CD4-positive, alpha-beta T cell (primary cell): ENCODE measurements at regions not wholly inside any gene's neighbourhood (a gene's known extent, or its start where the extent isn't known, plus 50 kb on each side); places are given as distances from the start of the nearest gene placed in this dataset.

Experiments used
- ATAC-seq: fragments of 200-7000 bp; cut with Tn5 transposase; one replicate; pipeline ENCODE4 v1.10.0; 2022; ENCODE audit warnings: mild to moderate bottlenecking; ENCODE audit not compliant: poor library complexity
- CTCF ChIA-PET: fragments of 350-600 bp; sonication (Branson Sonifier 250); formaldehyde crosslinking; loops from one replicate; lab custom pipeline; 2021; ENCODE audit warnings: antibody characterized with exemption, inconsistent platforms; lab: Charles Lee
- POLR2A ChIA-PET: fragments of 350-600 bp; sonication (Branson Sonifier 250); formaldehyde crosslinking; loops from one replicate; lab custom pipeline; 2021; ENCODE audit warnings: antibody characterized with exemption, inconsistent platforms; lab: Charles Lee
- DNase-seq, 14 experiments: peaks; one replicate each; pipeline ENCODE4 v3.0.0-alpha.2; 2013 to 2020; ENCODE audit warnings: mixed read lengths in 2 of 14
- H3K27ac ChIP-seq, 2 donors: one replicate each; pipeline versions ENCODE4 v1.5.1 to v1.7.0; 2013; ENCODE audit warnings: low read length in 2 of 2, low read depth in 1 of 2, mild to moderate bottlenecking in 1 of 2
- H3K27me3 ChIP-seq, 2 experiments: 1 replicate in 1 of 2; 2 replicates in 1 of 2; pipeline versions ENCODE4 v1.6.1 to v1.7.0; 2013; ENCODE audit warnings: low read length in 2 of 2, control low read depth in 1 of 2, mild to moderate bottlenecking in 1 of 2, moderate library complexity in 1 of 2; ENCODE audit not compliant: insufficient read depth in 2 of 2, control insufficient read depth in 1 of 2
- H3K36me3 ChIP-seq: one replicate; pipeline ENCODE4 v1.6.1; 2013; ENCODE audit warnings: low read length, control low read depth; ENCODE audit not compliant: insufficient read depth
- H3K4me1 ChIP-seq: one replicate; pipeline ENCODE4 v1.6.1; 2013; ENCODE audit warnings: low read length, control low read depth; ENCODE audit not compliant: insufficient read depth
- H3K4me3 ChIP-seq: one replicate; pipeline ENCODE4 v1.5.1; 2013; ENCODE audit warnings: mild to moderate bottlenecking, low read length, moderate library complexity
- H3K9me3 ChIP-seq, 2 experiments: 1 replicate in 1 of 2; 2 replicates in 1 of 2; pipeline versions ENCODE4 v1.6.1 to v1.7.0; 2013; ENCODE audit warnings: low read length in 2 of 2, mild to moderate bottlenecking in 2 of 2, control low read depth in 1 of 2, moderate library complexity in 1 of 2; ENCODE audit not compliant: control insufficient read depth in 1 of 2, insufficient read depth in 1 of 2
- H3K27ac Mint-ChIP-seq: one replicate; pipeline ENCODE4 v1.8.0; 2020; ENCODE audit warnings: mixed read lengths
- H3K27me3 Mint-ChIP-seq: one replicate; pipeline ENCODE4 v1.8.0; 2021; ENCODE audit warnings: mixed read lengths
- H3K36me3 Mint-ChIP-seq: one replicate; pipeline ENCODE4 v1.8.0; 2021; ENCODE audit warnings: low read depth, mixed read lengths
- H3K4me1 Mint-ChIP-seq: one replicate; pipeline ENCODE4 v1.8.0; 2021; ENCODE audit warnings: low read depth, mixed read lengths
- H3K4me3 Mint-ChIP-seq: one replicate; pipeline ENCODE4 v1.8.0; 2020; ENCODE audit warnings: mild to moderate bottlenecking, mixed read lengths
- H3K9me3 Mint-ChIP-seq: one replicate; pipeline ENCODE4 v1.8.0; 2020; ENCODE audit warnings: mixed read lengths
- CTCF ChIP-seq: fragments of 200-600 bp; IDR thresholded peaks from one replicate; pipeline ENCODE4 v1.8.0; 2022; ENCODE audit warnings: antibody characterized with exemption, mild to moderate bottlenecking
- intact Hi-C, 2 experiments: fragments of 100-400 bp; cut with DNase I in 1 of 2; cut with micrococcal nuclease in 1 of 2; formaldehyde crosslinking; loops; one replicate each; pipeline versions ENCODE4 v1.15.1 to v1.9.0; 2023 to 2025; cut with DNase I, micrococcal nuclease

- Histone ChIP-seq H3K27ac (no peak overlapping the region), H3K27me3 (peaks cover 6 to 22% of the 10 kb centered on the region in 2 experiments), H3K4me3 (no peak overlapping the region), H3K36me3 (no peaks in the 10 kb centered on the region), H3K9me3 (peaks cover 0 to 9% of the 10 kb centered on the region in 2 experiments), H3K4me1 (no peaks in the 10 kb centered on the region)
- ChIA-PET CTCF (no interaction called here), POLR2A (no interaction called here)
- Mint-ChIP-seq H3K4me3 (no peak overlapping the region), H3K9me3 (no peaks in the 10 kb centered on the region), H3K36me3 (no peaks in the 10 kb centered on the region), H3K27me3 (peaks cover 60% of the 10 kb centered on the region), H3K27ac (no peak overlapping the region), H3K4me1 (no peaks in the 10 kb centered on the region)
- ATAC-seq, result no peak
- no peak for DNase-seq
- intact Hi-C loops, result no loop called here
- TF ChIP-seq CTCF, result no peak
Observed at GRCh38 chr17:79311373-79311772, 236.7 kb downstream of the ENGASE start.

GRCh38 chr17:79306424-79307318, 232.0 kb downstream of the ENGASE start:
- no peak overlapping the region for H3K4me3 Mint-ChIP-seq
- Histone ChIP-seq H3K27me3 (peaks cover 12 to 19% of the 10 kb centered on the region in 2 experiments), H3K4me1 (no peaks in the 10 kb centered on the region), H3K27ac (no peak overlapping the region), H3K9me3 (peaks cover 0 to 4% of the 10 kb centered on the region in 2 experiments), H3K4me3 (no peak overlapping the region), H3K36me3 (no peaks in the 10 kb centered on the region)
- H3K4me1 Mint-ChIP-seq, result no peaks in the 10 kb centered on the region
- intact Hi-C loops, result no loop called here
- DNase-seq (no peak), ATAC-seq (no peak)
- peaks cover 35% of the 10 kb centered on the region for H3K27me3 Mint-ChIP-seq
- H3K27ac Mint-ChIP-seq, result no peak overlapping the region
- ChIA-PET CTCF (no interaction called here), POLR2A (no interaction called here)
- TF ChIP-seq CTCF, result no peak
- H3K9me3 Mint-ChIP-seq, result no peaks in the 10 kb centered on the region
- H3K36me3 Mint-ChIP-seq, result no peaks in the 10 kb centered on the region

- Mint-ChIP-seq H3K27ac (no peak overlapping the region), H3K4me1 (no peaks in the 10 kb centered on the region), H3K4me3 (no peak overlapping the region), H3K27me3 (peaks cover 29% of the 10 kb centered on the region), H3K9me3 (no peaks in the 10 kb centered on the region), H3K36me3 (no peaks in the 10 kb centered on the region)
- no peak overlapping the region for H3K27ac ChIP-seq
- intact Hi-C loops, result no loop called here
- peaks cover 0 to 4% of the 10 kb centered on the region in 2 experiments for H3K9me3 ChIP-seq
- no peaks in the 10 kb centered on the region for H3K36me3 ChIP-seq
- H3K4me3 ChIP-seq, result no peak overlapping the region
- ATAC-seq, result no peak
- TF ChIP-seq CTCF, result no peak
- DNase-seq, result no peak
- CTCF ChIA-PET, result no interaction called here
- no peaks in the 10 kb centered on the region for H3K4me1 ChIP-seq
- peaks cover 12 to 19% of the 10 kb centered on the region in 2 experiments for H3K27me3 ChIP-seq
- POLR2A ChIA-PET, result no interaction called here
Observed at GRCh38 chr17:79305768-79306423, 231.3 kb downstream of the ENGASE start.
